Suprapubic skin (tissue), 4 donors: ENCODE measurements at regions not wholly inside any gene's neighbourhood (a gene's known extent, or its start where the extent isn't known, plus 50 kb on each side); places are given as distances from the start of the nearest gene placed in this dataset.
"Not testable (repeated sequence)": the region's sequence is repeated elsewhere in the genome, so short reads cannot be mapped to it uniquely, and the experiment has no call there.

Experiments used
- CTCF ChIP-seq, 2 donors: fragments of 200-600 bp in 1 of 2; fragments of 450-650 bp in 1 of 2; sonication (generic) in 1 of 2; IDR thresholded peaks; one replicate each; pipeline ENCODE4 v1.5.1; 2016 to 2019; ENCODE audit warnings: antibody characterized with exemption in 2 of 2, mild to moderate bottlenecking in 1 of 2, moderate library complexity in 1 of 2
- POLR2A ChIP-seq, 2 donors: fragments of 450-650 bp; IDR thresholded peaks; one replicate each; pipeline ENCODE4 v1.6.1; 2017; ENCODE audit warnings: antibody characterized with exemption in 2 of 2, mild to moderate bottlenecking in 2 of 2, moderate library complexity in 2 of 2
- POLR2AphosphoS5 ChIP-seq, 3 donors: sonication (generic); formaldehyde crosslinking; IDR thresholded peaks; one replicate each; pipeline ENCODE4 v1.6.1; 2017; ENCODE audit warnings: antibody characterized with exemption in 3 of 3

GRCh38 chr10:42235736-42236135, 402.6 kb downstream of the ZNF33B start:
- TF ChIP-seq CTCF, POLR2AphosphoS5, POLR2A (IDR thresholded peaks at IDR 0.05): not testable (repeated sequence)
